ENCODE measurements at regions not wholly inside any gene's neighbourhood (a gene's known extent, or its start where the extent isn't known, plus 50 kb on each side); places are given as distances from the start of the nearest gene placed in this dataset.

DNA sequence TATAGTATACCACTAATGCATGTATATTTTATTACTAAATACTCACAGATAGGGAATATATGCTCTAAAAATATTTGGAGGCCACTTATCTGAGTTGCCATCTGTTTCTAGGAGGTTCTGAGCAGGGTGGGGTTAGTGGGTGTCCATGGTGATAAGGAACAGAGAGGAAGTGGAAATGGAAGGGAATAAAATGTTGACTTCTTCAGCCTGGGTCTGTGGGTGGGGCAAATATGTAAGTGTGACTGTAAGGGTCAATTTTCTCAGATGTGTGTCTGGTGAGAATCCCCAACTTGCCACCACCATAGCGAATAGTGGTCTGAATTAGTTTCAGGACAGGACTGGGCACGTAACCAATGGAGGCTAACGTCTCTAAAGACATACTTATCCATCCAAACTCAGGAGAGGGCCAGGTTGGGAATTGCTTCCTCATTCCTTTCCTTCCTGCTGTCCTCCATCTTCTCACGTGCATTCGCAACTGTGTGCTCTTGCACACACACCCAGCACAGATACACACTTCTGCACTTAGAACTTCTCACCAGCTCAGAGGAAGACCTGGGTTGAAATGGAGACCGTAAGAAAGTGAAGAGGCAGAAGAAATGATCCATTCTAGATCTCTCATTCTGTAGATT is 54.2 kb upstream of the GZMB start:
- DNase-seq = no peak
- no peaks in the 10 kb centered on the region for H3K9me3 Mint-ChIP-seq
- ATAC-seq = no peak
- no peak overlapping the region for H3K27ac Mint-ChIP-seq
- POLR2A ChIA-PET = no interaction called here
- H3K36me3 Mint-ChIP-seq = no peaks in the 10 kb centered on the region
- H3K4me1 Mint-ChIP-seq = peaks cover 4 to 37% (median 7%) of the 10 kb centered on the region in 4 donors
- H3K27me3 Mint-ChIP-seq = peaks cover 0 to 7% (median 2%) of the 10 kb centered on the region in 5 donors
- no peak overlapping the region for H3K4me3 Mint-ChIP-seq

All from naive thymus-derived CD8-positive, alpha-beta T cell (primary cell).